Limb (tissue), 2 donors: ENCODE measurements at regions not wholly inside any gene's neighbourhood (a gene's known extent, or its start where the extent isn't known, plus 50 kb on each side); places are given as distances from the start of the nearest gene placed in this dataset.

Experiments
- DNase-seq, 2 donors: peaks; one replicate each; pipeline ENCODE4 v3.0.0-alpha.2; 2016; ENCODE audit errors: extremely low spot score in 2 of 2

DNA sequence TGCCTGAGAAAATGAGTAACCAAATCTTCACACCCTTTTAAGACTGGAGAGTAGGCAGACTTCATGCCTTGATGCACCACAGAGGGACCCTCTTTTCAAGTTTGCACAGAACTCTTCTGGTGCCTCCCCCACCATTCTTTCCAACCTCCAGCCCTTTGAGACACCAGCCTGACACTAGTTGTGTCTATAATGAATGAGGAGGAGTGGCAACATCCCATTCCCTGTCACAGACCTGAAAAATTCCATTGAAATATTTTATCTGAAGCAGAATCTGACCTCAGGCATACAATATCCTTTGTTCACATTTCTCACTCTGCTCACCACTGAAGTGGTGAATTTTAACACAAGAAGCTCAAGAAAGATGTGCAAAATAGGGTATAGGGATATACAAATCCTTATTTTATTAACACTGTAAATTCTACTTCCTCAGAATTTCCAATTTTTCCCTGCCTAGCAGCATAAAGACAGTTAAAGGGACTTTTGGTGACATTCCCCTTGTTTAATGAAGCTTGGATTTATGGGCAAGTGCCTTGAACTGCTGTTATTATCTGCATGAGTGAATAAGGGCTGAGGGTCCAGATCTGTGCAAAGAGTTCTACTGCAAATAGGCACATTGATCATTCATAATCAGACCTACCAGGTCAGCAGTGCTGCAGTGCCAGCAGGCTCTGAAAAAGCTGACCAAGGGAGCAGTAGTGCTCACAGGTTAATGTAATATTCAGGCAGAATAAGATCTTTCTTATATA is 149.9 kb upstream of the PAQR3 start:
- no peak for DNase-seq

DNA sequence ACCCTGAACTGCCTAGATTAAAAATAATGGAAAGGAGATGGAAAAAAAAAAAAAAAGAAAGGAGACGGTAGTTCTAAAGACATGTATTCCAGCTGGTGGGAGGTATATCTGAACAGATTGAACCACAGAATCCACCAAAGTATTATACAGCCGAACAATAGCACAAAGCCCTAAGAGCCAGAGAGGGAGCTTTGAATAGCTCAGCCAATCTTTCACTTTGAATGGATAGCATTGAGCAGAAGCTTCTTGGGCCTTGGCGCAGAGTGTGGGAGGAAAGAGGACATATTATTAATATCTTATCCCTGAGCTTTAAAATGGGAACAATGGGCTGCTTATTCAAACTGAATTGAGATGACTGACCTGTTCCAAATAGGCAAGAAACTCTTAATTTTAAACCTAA is 147.8 kb upstream of the PAQR3 start:
- no peak for DNase-seq

DNA sequence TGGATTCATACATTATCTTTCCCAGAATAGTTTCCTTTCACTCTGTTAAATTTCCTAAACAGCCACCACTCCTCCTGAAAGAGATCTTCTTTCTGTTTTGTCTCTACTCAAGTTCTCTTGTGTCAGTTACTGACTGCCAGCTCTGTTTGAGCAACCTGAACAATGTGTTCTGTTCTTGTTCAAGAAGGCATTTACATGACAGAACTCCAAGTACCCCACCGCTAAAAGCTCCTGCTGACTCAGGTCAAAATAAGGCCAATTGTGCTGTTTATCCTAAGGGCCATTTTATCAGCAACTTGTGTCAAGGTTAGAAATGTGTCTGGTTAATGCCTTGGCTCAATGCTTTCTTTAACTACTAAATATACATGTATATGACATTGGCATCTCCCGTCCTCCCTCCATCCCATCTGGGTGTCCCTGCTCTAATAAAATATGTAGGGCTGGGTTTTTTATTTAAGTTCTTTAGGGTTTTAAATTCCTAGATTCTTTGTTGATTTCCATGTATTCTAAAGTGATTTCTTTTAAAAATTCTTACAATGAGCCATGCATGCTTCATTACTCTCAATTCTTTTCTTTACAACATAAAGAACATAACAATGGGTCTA is 144.3 kb upstream of the PAQR3 start:
- DNase-seq: no peak

DNA sequence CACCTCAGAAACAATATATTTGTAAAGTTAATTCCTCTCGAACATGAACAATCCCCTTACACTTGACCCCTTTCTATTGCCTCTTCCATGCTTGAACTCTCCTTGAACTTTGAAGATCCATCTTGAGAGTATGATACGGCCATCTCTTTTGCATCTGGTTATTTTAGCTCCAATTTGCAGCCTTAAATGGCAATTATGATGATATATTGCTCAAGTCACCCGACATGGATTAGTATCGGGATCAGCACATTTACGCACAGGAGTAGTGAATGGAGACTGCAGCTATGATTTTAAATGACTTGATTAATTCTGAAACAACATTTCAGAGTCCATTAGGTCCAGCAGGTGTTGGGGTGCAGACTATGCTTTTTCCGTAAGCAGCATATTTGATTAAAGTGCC is 143.8 kb upstream of the PAQR3 start:
- no peak for DNase-seq

DNA sequence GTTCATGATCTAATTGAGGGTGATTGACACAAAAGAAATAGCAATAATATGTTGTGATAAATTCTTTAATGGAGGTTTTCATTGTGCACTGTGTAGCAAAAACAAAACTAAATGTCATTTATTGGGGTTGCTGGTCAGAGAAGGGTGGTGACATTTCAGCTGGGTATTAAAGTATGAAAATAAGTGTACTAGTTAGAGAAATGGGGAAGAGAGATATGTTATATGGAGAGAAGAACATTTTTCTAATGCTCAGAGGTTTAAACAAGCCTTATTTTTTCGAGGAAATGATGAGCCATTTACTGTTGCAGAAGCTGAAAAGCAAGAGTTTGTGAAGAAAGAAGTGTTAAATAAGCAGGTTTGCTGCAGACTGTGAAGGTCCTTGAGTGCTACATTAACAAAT is 142.7 kb upstream of the PAQR3 start:
- DNase-seq: no peak

DNA sequence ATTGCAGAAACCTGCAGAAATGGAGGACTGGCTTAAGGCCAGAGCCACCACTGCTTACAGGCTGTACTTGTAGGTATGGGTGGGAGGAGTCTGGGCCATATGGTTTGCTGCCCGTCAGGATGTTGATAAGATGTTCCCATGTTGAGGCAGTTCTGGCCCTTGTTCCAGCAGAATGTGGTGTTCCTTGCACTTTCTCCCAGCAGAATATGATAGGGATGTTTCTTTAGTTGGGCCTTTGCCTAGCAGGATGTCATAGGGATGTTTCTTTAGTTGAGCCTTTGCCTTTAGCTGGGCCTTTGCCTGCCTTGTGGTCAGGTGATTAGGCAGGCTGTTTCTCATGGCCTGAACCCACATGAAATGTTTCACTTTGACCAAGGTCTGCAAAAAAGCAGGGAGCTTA is 139.1 kb upstream of the PAQR3 start:
- DNase-seq: no peak

DNA sequence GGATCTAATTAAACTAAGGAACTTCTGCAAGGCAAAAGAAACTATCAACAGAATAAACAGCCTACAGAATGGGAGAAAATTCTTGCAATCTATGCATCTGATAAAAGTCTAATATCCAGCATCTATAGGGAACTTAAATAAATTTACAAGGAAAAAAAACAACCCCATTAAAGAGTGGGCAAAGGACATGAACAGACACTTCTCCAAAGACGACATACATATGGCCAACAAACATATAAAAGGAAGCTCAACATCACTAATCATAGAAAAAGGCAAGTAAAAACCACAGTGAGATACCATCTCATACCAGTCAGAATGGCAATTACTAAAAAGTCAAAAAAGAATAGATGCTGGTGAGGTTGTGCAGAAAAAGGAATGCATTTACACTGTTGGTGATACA is 134.8 kb upstream of the PAQR3 start:
- DNase-seq: no peak

DNA sequence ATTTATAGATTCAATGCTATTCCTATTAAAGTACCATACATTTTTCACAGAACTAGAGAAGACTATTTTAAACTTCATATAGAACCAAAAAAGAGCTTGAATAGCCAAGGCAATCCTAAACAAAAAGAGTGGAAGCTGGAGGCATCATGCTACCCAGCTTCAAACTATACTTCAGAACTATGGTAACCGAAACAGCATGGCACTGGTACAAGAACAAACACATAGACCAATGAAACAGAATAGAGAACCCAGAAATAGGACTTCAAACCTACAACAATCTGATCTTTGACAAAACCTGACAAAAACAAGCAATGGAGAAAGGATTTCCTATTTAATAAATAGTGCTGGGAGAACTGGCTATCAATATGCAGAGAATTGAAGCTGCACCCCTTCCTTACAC is 134.2 kb upstream of the PAQR3 start:
- no peak for DNase-seq

DNA sequence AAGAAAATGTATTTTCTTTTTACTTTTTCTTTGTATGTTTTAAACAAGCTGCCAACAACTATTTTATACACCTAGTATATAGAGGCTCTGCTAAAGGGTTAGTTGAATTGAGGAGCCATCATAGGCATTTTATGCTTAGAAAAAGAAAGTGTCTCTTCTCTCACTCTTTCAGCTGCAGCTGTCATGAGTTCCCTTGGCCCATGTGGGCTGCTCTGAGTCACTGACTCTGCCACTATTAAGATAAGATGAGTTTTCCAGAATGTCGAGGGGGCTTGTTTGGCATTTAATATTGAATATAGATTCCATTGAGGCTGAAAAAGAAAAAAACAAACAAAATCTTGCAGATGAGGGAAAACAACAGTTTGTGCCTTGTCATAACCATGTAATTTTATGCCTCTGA is 126.0 kb upstream of the PAQR3 start:
- DNase-seq: no peak

DNA sequence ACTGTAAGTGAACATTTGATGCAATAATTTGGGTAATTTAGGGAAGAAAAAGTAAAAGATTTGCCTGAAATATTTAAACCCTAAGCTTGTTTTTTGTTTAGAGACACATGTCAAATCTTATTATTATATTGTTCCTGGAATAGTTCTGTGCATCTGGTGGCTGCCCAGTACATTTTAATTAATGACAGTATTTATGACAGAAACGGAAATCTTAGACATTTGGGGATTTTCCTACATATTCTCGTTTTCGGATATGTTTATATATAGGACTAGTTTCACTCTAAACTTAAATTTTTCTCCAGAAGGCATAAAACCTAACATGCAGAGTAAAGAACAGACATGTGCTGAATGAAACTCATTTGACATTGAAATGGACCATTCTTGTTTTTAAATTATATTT is 125.6 kb upstream of the PAQR3 start:
- DNase-seq: no peak

DNA sequence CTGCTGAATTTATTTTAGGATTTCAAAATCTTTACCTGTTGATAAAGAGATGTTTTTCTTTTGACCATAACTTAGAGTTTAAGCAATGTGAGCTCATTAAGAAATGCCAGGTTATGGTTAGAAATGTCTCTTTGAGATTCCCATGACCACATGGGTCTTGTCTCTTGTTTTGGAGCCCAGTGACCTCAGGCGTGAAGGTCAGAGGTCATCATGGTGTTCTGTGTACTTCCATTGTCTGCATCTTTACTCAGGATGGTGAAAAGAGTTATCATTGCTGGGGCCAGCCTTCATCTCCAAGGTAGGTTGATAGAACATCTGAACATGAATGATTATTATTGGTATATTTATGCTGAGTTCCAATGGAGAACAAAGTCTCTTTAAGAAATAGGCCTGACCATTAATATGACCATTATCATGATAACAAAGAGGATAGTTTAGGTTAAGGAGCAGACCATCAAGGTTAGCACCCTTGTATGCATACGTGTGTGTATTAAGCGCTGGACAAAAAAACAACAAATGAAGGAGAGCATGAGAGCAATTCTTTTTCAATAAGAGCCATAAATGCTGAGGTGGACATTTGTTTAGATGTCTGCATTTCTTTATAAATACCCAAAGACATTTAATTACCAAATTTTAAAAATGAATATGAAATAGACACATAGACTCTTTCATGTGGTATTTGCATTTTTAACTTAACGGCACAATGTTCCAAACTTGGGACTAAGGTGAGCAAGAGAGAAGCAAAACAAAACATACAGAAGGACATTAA is 120.6 kb upstream of the PAQR3 start:
- DNase-seq: no peak

DNA sequence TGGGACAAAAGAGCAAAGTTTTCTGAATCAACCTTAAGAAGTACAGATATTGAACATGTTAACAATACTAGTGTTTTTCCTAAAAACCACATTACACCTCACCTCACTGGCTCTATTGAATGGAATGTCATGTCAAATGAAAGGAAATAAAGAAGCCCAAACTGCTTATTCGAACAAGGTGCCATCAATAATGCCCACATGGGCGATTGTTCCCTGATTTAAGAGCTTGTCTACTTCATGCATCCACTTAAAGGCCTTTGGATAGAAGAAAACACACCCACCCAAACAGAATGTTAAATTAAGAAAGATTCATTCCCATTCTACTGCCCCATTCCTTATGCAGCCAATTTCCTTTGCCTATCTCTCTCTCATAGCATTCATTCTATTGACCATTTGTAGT is 118.5 kb upstream of the PAQR3 start:
- DNase-seq: no peak

DNA sequence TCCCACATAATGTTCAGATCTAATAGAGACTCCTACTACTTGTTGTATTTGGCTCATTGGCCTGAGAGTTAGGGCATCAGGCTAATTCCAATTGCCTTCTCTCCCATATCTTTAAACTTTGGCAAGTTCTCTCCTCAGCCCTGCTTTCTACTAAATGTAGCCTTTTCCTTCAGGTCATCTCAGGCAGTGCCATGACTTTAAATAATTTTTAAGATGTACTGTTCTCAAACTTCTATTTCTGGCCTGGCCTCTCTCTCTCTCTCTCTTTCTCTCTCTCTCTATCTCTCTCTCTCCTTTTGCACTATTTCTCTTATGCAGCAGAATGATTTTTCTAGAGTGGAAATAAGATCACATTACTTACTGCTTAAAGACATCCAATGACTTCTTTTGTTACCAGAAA is 114.5 kb upstream of the PAQR3 start:
- no peak for DNase-seq

DNA sequence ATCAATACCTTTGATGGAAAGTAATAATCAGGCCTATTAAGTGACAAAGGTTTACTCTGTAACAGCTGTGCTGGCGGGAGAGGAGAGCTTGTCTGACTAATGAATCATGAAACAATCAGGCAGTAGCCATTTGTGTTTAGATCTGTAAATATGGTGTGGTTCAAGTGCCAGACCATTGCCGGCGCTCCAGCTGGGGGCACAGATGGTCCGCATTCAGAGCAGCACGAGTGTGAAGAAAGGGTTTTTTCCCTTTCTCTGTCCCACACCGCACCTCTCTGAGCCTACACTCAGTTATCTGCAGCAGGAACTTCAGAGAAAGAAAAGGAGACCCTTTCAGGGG is 111.3 kb upstream of the PAQR3 start:
- peak in 1 of 2 donors; percentile 52 for DNase-seq

DNA sequence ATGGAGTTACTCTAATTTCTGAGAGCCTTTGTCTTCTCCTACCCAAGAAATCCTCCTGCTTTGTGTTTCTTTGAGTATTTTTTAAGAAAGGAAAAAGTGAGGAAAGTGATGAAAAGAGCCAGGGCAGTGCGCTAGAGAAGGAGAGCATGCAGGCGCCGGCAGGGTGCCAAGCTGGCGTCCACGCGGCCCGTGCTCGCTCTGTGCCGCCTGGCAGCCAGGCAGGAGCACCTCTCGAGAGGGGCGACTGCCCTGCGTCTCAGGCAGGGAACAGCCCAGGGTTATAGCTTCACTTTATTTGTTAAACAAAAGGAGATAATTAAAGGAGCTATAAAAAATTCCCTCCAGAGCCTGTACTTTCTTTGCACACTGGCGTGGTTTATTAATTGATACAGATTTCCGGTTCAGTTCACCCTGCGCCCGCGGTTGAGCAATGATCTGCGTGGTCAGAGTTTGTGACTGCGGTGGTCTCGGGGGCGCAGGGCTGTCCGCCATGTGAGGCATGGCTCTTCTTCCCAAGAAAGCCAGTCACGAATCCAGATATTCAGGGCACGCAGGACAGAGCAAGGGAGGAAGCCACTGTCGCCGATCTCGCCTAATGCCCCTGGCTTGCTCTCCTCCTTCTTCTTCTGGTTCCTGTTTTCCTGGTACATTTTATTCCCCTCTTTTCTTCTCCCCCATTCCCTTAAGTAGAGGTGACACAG is 110.8 kb upstream of the PAQR3 start:
- DNase-seq: peak in 1 of 2 donors; percentile 48

DNA sequence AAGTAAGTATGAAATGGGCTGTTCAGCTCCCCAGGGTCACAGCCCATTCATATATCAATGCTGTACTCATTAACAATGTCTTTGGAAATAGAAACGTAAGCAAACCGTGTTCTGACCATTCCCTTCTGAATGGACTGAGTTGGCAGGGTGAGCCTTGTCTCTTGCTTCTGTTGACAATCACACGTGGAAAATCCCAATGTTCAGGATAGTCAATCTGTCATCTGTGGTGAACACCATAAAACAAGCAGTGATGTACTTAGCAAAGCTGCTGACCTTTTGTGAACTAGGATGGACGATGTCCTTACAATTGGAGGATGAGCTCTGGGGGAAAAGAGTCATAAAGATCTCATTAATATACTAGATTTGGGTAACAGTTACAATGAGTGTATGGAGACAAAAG is 109.6 kb upstream of the PAQR3 start:
- DNase-seq: no peak

DNA sequence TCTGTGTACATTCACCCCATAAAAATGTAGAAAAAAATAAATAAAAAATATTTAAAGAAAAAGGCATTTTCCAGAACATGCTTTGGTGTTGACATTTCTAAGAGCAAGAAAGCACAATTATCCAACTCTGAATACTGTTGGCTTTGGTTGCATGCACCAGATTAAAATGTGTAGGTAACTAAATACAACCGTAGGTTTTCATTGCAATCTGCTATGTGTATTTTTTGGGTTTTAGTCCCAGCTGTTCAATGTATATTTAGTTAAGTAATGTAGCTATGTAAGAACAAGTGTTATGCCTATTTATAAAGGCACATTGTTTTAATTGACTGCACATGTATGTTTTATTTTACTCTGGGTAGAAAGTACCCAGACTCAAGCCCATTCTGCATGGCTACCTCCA is 108.1 kb upstream of the PAQR3 start:
- DNase-seq: no peak

DNA sequence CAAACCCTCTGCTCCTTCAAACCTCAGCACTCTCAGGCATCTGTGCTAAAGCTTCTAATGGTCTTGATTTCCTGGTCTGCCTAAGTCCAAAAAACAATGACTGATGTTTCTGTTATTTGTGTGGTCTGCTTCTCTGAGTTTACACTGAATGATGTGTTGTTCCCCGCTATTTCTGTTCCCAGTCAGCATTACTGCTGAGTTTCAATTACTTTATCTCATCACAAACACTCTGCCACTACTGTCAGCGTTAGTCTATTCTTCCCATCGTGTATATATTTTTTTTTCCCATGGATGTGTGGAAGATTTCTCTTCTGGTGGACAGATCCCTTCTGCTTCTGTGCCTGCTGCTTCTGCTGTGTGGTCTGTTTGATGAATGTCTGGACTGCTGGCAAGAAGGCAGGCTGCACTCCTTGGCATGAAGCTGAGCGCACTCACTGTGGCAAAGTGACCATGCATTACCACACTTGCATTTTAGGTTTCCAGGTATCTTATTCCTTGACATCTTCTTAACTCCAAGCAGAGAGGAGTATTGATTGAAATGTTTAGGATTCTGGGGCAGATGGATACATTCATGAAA is 106.9 kb upstream of the PAQR3 start:
- DNase-seq: no peak

DNA sequence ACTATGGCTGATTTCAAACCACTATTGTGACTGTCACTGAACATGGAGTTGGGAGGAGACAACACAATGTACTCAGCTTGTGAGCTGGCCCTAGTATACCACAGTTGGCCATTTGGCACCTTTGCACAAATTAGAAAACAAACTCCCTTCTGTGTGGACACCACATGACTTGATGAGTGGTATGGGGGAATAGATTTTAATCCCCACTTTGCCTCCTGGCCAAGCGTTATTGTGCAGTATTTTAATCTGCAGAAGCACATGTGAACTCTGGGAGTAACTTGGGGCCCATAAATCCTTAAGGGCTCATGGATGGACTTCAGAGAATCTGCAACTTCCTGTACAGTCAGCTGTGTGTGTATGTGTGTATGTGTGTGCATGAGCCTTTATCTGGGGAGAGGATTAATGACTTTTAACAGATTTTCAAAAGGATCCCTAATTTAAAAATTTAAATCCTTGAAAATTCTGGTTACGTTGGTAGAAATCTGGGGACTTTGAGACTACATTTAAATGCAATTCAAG is 105.0 kb upstream of the PAQR3 start:
- DNase-seq: no peak

DNA sequence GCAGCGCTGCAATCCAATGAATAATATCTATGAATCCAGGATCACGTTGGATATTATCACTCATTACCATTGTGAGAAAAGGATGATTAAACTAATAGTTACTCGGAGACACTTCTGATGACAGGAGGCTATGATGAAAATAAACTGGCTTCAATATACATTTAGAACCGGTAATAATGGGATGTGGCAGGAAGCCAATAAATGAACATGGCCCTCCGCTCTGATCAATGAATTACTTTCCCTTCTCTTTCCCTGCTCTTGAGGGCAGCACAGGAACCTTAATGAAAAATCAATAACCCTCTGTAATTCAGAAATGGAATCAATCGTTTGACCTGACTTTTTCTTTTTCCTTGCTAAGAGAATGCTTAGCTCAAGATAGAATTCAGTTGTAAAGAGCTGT is 103.9 kb upstream of the PAQR3 start:
- no peak for DNase-seq

DNA sequence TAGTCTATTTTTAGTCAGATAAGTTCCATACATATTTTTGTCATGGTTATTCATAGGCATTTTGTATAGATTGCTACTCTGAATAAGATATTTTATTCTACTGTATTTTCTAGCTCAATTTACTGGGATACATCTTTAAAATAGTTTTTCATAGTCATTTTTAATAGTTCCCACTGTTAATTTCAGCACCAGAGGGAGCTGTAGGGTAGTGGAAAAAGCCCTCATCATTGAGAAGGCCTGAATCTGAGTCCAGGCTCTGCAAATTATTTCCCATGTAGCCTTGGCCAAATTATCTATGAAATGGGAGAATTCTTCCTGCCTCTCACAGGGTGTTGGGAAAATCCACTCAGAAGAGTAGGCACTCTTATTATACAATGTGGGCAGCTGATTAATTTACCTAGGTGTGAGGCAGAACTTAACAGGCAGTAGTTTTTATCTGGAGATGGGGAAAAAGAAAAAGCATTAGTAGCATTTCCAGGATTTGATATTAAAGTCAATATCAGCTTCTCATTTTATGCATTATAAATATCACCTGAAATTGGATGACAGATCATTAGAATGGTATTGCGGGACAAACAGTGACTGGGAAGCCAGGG is 102.9 kb upstream of the PAQR3 start:
- DNase-seq: no peak
